Mesenchymal stem cell (in vitro differentiated cells and primary cell): ENCODE measurements at regions not wholly inside any gene's neighbourhood (a gene's known extent, or its start where the extent isn't known, plus 50 kb on each side); places are given as distances from the start of the nearest gene placed in this dataset.

Source experiments
- DNase-seq: peaks from one replicate; pipeline ENCODE4 v3.0.0-alpha.2; 2013
- H2AFZ ChIP-seq: one replicate; pipeline ENCODE4 v1.6.1; 2013; ENCODE audit warnings: low read depth, mild to moderate bottlenecking, control low read depth, inconsistent platforms, low read length, moderate library complexity
- H2AK5ac ChIP-seq: 2 replicates; pipeline ENCODE4 v1.6.1; 2013; ENCODE audit warnings: low read length, moderate library complexity, mild to moderate bottlenecking, inconsistent platforms; ENCODE audit not compliant: severe bottlenecking
- H2BK120ac ChIP-seq: one replicate; pipeline ENCODE4 v1.6.1; 2013; ENCODE audit warnings: low read depth, mild to moderate bottlenecking, inconsistent platforms, low read length, moderate library complexity
- H2BK12ac ChIP-seq, 2 experiments: one replicate each; pipeline ENCODE4 v1.6.1; 2013; ENCODE audit warnings: inconsistent platforms in 2 of 2, low read length in 2 of 2, mild to moderate bottlenecking in 2 of 2, moderate library complexity in 2 of 2, control low read depth in 1 of 2
- H2BK15ac ChIP-seq: one replicate; pipeline ENCODE4 v1.6.1; 2013; ENCODE audit warnings: mild to moderate bottlenecking, low read depth, inconsistent platforms; ENCODE audit not compliant: poor library complexity, severe bottlenecking
- H2BK5ac ChIP-seq: 2 replicates; pipeline ENCODE4 v1.6.1; 2013; ENCODE audit warnings: low read depth, mild to moderate bottlenecking, low read length, control low read depth, inconsistent platforms; ENCODE audit not compliant: poor library complexity, severe bottlenecking
- H3K14ac ChIP-seq, 2 experiments: one replicate each; pipeline ENCODE4 v1.6.1; 2013; ENCODE audit warnings: inconsistent platforms in 2 of 2, low read length in 2 of 2, control low read depth in 1 of 2, mild to moderate bottlenecking in 1 of 2, moderate library complexity in 1 of 2
- H3K18ac ChIP-seq, 2 experiments: one replicate each; pipeline ENCODE4 v1.6.1; 2013; ENCODE audit warnings: inconsistent platforms in 2 of 2, low read length in 2 of 2, control low read depth in 1 of 2, low read depth in 1 of 2, mild to moderate bottlenecking in 1 of 2
- H3K23ac ChIP-seq, 2 experiments: one replicate each; pipeline ENCODE4 v1.6.1; 2013; ENCODE audit warnings: inconsistent platforms in 2 of 2, low read length in 2 of 2, mild to moderate bottlenecking in 2 of 2, moderate library complexity in 2 of 2, control low read depth in 1 of 2
- H3K27ac ChIP-seq: 2 replicates; pipeline ENCODE4 v1.5.1; 2013; ENCODE audit warnings: mild to moderate bottlenecking, moderate library complexity, low read length, control low read depth, inconsistent platforms; ENCODE audit not compliant: poor library complexity, severe bottlenecking
- H3K27me3 ChIP-seq, 2 experiments: 2 replicates each; pipeline versions ENCODE4 v1.6.1 to v1.7.0; 2013; ENCODE audit warnings: low read length in 2 of 2, mild to moderate bottlenecking in 2 of 2, moderate library complexity in 2 of 2, control low read depth in 1 of 2, inconsistent platforms in 1 of 2; ENCODE audit not compliant: control insufficient read depth in 1 of 2, insufficient read depth in 1 of 2
- H3K36me3 ChIP-seq, 2 experiments: 2 replicates each; pipeline versions ENCODE4 v1.6.1 to v1.7.0; 2013; ENCODE audit warnings: low read length in 2 of 2, control low read depth in 1 of 2, inconsistent platforms in 1 of 2, low read depth in 1 of 2, mild to moderate bottlenecking in 1 of 2; ENCODE audit not compliant: insufficient read depth in 2 of 2, control insufficient read depth in 1 of 2
- H3K4ac ChIP-seq, 2 experiments: one replicate each; pipeline ENCODE4 v1.6.1; 2013; ENCODE audit warnings: inconsistent platforms in 2 of 2, low read length in 2 of 2, mild to moderate bottlenecking in 2 of 2, moderate library complexity in 2 of 2, control low read depth in 1 of 2, low read depth in 1 of 2
- H3K4me1 ChIP-seq: 2 replicates; pipeline ENCODE4 v1.6.1; 2013; ENCODE audit warnings: low read depth, low read length, control low read depth; ENCODE audit not compliant: control insufficient read depth, insufficient read depth
- H3K4me2 ChIP-seq: 2 replicates; pipeline ENCODE4 v1.6.1; 2013; ENCODE audit warnings: low read length, mild to moderate bottlenecking, inconsistent platforms; ENCODE audit not compliant: poor library complexity, severe bottlenecking
- H3K4me3 ChIP-seq, 2 experiments: 2 replicates each; pipeline versions ENCODE4 v1.5.1 to v1.7.0; 2013; ENCODE audit warnings: low read length in 2 of 2, mild to moderate bottlenecking in 2 of 2, control low read depth in 1 of 2, low read depth in 1 of 2; ENCODE audit not compliant: insufficient read depth in 1 of 2
- H3K79me1 ChIP-seq: replicated peaks from 2 replicates; pipeline ENCODE4 v1.6.1; 2013; ENCODE audit warnings: mild to moderate bottlenecking, control low read depth, low read length, inconsistent platforms; ENCODE audit not compliant: poor library complexity, severe bottlenecking
- H3K9ac ChIP-seq: 2 replicates; pipeline ENCODE4 v1.7.0; 2013; ENCODE audit warnings: mild to moderate bottlenecking, low read length, moderate library complexity
- H3K9me3 ChIP-seq: 2 replicates; pipeline ENCODE4 v1.7.0; 2013; ENCODE audit warnings: mild to moderate bottlenecking, low read length; ENCODE audit not compliant: control insufficient read depth
- H4K8ac ChIP-seq: one replicate; pipeline ENCODE4 v1.6.1; 2013; ENCODE audit warnings: inconsistent platforms, mild to moderate bottlenecking, low read length, moderate library complexity
- H4K91ac ChIP-seq: one replicate; pipeline ENCODE4 v1.6.1; 2013; ENCODE audit warnings: mild to moderate bottlenecking, low read length, inconsistent platforms
- WGBS: methylation state at CpG from one replicate; pipeline ENCODE4 v1.1.7; 2013; ENCODE audit warnings: mixed read lengths; 5-methylcytosine and 5-hydroxymethylcytosine counted together

GRCh38 chr6:28606424-28607391 is 81.0 kb downstream of the GPX5 start:
- H3K27ac ChIP-seq = no peak overlapping the region
- H3K27me3 ChIP-seq = no peaks in the 10 kb centered on the region
- no peak overlapping the region for H3K14ac ChIP-seq
- H2BK5ac ChIP-seq = no peak overlapping the region
- peak overlapping the region; percentile 22 for H4K8ac ChIP-seq
- H2BK120ac ChIP-seq = no peak overlapping the region
- no peak overlapping the region for H2AK5ac ChIP-seq
- H3K18ac ChIP-seq = no peak overlapping the region
- peak overlapping the region; percentile 50 for H3K9ac ChIP-seq
- no peak overlapping the region for H2BK12ac ChIP-seq
- H4K91ac ChIP-seq = no peak overlapping the region
- DNase-seq = peak; percentile 74
- peaks cover 5% of the 10 kb centered on the region for H3K4me1 ChIP-seq
- 3% methylated on average over 21 of the region's 30 CpGs for WGBS
- peak overlapping the region; percentile 12 to 70 for H3K4me3 ChIP-seq
- no peak overlapping the region for H2BK15ac ChIP-seq
- H3K4me2 ChIP-seq = peak overlapping the region; percentile 94
- H2AFZ ChIP-seq = peak overlapping the region; percentile 88
- no peaks in the 10 kb centered on the region for H3K36me3 ChIP-seq
- no peak overlapping the region for H3K23ac ChIP-seq
- H3K9me3 ChIP-seq = no peaks in the 10 kb centered on the region
- no peaks in the 10 kb centered on the region for H3K79me1 ChIP-seq
- no peak overlapping the region for H3K4ac ChIP-seq

DNA sequence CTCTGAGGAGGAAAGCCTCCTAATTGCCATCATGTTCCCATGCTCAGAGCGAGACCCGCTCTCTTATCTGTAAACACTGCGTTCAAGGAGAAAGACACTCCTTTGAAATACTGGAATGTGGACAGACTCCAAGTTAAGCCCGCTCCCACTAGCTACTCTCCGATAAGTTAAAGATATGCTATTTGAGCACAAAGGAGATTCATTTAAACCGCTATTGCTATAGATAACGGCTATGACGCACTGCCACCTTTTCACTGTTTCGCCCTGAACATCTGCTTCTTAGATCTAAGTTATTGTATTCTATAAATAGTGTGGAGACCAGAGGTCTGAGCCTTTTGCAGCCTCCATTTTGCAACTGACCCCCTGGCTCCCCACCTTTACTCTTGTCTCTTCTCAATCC is 82.3 kb downstream of the GPX5 start:
- H3K79me1 ChIP-seq = no peaks in the 10 kb centered on the region
- peaks cover 5% of the 10 kb centered on the region for H3K4me1 ChIP-seq
- H3K4me3 ChIP-seq = no peak overlapping the region
- H3K27me3 ChIP-seq = no peaks in the 10 kb centered on the region
- no peak overlapping the region for H4K8ac ChIP-seq
- H4K91ac ChIP-seq = no peak overlapping the region
- H3K14ac ChIP-seq = no peak overlapping the region
- no peaks in the 10 kb centered on the region for H3K36me3 ChIP-seq
- no peak overlapping the region for H3K4ac ChIP-seq
- H3K18ac ChIP-seq = no peak overlapping the region
- H3K4me2 ChIP-seq = no peak overlapping the region
- H3K9ac ChIP-seq = no peak overlapping the region
- no peak overlapping the region for H3K23ac ChIP-seq
- H2BK5ac ChIP-seq = no peak overlapping the region
- no peak overlapping the region for H2AFZ ChIP-seq
- H2BK15ac ChIP-seq = no peak overlapping the region
- no peaks in the 10 kb centered on the region for H3K9me3 ChIP-seq
- no peak overlapping the region for H3K27ac ChIP-seq
- DNase-seq = no peak
- no peak overlapping the region for H2BK12ac ChIP-seq
- WGBS = 57% methylated on average over 6 of the region's 9 CpGs
- H2BK120ac ChIP-seq = no peak overlapping the region
- no peak overlapping the region for H2AK5ac ChIP-seq

DNA sequence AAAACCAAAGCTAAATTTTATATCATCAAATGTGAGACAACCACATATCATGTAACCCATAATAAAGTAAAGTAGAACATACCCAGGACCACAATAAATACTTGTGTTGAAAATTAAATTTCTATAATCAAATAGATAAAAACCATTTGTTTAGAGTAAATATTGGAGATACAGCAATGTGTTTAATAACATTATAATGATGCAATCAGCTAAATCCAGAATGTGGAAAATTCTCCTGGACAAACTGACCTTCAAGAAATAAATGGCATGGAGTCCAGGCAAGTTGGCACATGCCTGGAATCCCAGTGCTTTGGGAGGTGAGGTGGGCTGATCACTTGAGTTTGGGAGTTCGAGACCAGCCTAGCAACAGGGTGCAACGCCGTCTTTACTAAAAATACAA is 84.0 kb downstream of the GPX5 start:
- no peak overlapping the region for H2BK120ac ChIP-seq
- H3K14ac ChIP-seq = no peak overlapping the region
- H4K8ac ChIP-seq = no peak overlapping the region
- no peak overlapping the region for H2AFZ ChIP-seq
- H3K9ac ChIP-seq = no peak overlapping the region
- H2BK5ac ChIP-seq = no peak overlapping the region
- no peak overlapping the region for H3K4me2 ChIP-seq
- no peak overlapping the region for H3K23ac ChIP-seq
- H3K36me3 ChIP-seq = no peaks in the 10 kb centered on the region
- H3K4ac ChIP-seq = no peak overlapping the region
- H2BK12ac ChIP-seq = no peak overlapping the region
- no peak overlapping the region for H2BK15ac ChIP-seq
- no peak overlapping the region for H4K91ac ChIP-seq
- H3K4me1 ChIP-seq = peaks cover 5% of the 10 kb centered on the region
- H3K27me3 ChIP-seq = no peaks in the 10 kb centered on the region
- no peak overlapping the region for H3K4me3 ChIP-seq
- H3K79me1 ChIP-seq = no peaks in the 10 kb centered on the region
- H3K9me3 ChIP-seq = no peaks in the 10 kb centered on the region
- 93% methylated on average over 3 of the region's 3 CpGs for WGBS
- no peak overlapping the region for H3K27ac ChIP-seq
- no peak for DNase-seq
- H2AK5ac ChIP-seq = no peak overlapping the region
- no peak overlapping the region for H3K18ac ChIP-seq

DNA sequence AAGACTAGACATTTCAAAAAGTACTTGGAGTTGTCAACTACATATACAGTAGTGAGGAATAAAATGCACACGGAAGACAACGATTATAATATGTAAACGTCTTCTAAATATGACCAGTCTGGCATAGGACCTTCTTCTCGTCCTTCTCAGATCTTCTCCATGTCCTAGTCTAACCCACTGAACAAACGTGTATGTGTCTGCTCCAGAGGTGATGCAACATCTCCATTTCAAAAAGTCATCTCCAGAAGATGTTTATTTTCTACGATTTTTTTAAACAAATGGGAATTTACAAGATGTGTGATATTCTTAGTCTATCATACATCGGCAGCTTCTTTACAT is 89.9 kb downstream of the GPX5 start:
- DNase-seq = no peak
- Histone ChIP-seq H3K4ac (no peak overlapping the region), H2BK5ac (no peak overlapping the region), H3K79me1 (no peaks in the 10 kb centered on the region), H2BK120ac (no peak overlapping the region), H2BK15ac (no peak overlapping the region), H3K14ac (no peak overlapping the region), H3K9me3 (no peaks in the 10 kb centered on the region), H2AK5ac (no peak overlapping the region), H4K91ac (no peak overlapping the region), H3K4me1 (no peaks in the 10 kb centered on the region), H3K23ac (no peak overlapping the region), H3K27me3 (peaks cover 8 to 10% of the 10 kb centered on the region in 2 experiments), H3K36me3 (no peaks in the 10 kb centered on the region), H3K4me3 (no peak overlapping the region), H3K9ac (no peak overlapping the region), H3K18ac (no peak overlapping the region), H2AFZ (no peak overlapping the region), H3K4me2 (no peak overlapping the region), H4K8ac (no peak overlapping the region), H2BK12ac (no peak overlapping the region), H3K27ac (no peak overlapping the region)
- 97% methylated on average over 5 of the region's 7 CpGs for WGBS
